ENCODE measurements at regions not wholly inside any gene's neighbourhood (a gene's known extent, or its start where the extent isn't known, plus 50 kb on each side); places are given as distances from the start of the nearest gene placed in this dataset.

GRCh38 chr13:62839338-62839737 lies 1423.7 kb upstream of the PCDH20 start:
- H3K4me1 Mint-ChIP-seq = no peaks in the 10 kb centered on the region
- H3K4me1 ChIP-seq (ENCODE audit: insufficient read depth, low read length) = no peaks in the 10 kb centered on the region
- no peaks in the 10 kb centered on the region for H3K23me2 ChIP-seq (ENCODE audit: insufficient read length, low read depth, low read length, poor library complexity, severe bottlenecking)
- H2AFZ ChIP-seq (ENCODE audit: low read length) = no peak overlapping the region
- no peak overlapping the region for H2BK20ac ChIP-seq (ENCODE audit: low read depth, low read length, poor library complexity, severe bottlenecking)
- no peak overlapping the region for H2BK15ac ChIP-seq (ENCODE audit: low read depth, low read length)
- no peak overlapping the region for H3K9ac ChIP-seq (ENCODE audit: extremely low read depth, insufficient read length, low read length)
- H4K8ac ChIP-seq (replicated peaks; ENCODE audit: insufficient read length, low read depth, low read length) = no peak overlapping the region
- H3K4me2 ChIP-seq (ENCODE audit: insufficient read depth, insufficient read length, low read length) = no peak overlapping the region
- H3K56ac ChIP-seq (ENCODE audit: insufficient read length, low read depth, low read length) = no peak overlapping the region
- no peaks in the 10 kb centered on the region for H3K79me1 ChIP-seq (ENCODE audit: insufficient read depth, low read depth, low read length, poor library complexity, severe bottlenecking)
- H3K27me3 ChIP-seq (ENCODE audit: insufficient read depth, low read length) = no peaks in the 10 kb centered on the region
- no peak overlapping the region for H3K27ac ChIP-seq (ENCODE audit: insufficient read length, low read depth, low read length)
- no peaks in the 10 kb centered on the region for H3K27me3 Mint-ChIP-seq (ENCODE audit: low read depth)
- no peak overlapping the region for H3K14ac ChIP-seq (ENCODE audit: insufficient read depth, low read length)
- no peak overlapping the region for H3K27ac Mint-ChIP-seq
- H3K36me3 Mint-ChIP-seq (ENCODE audit: insufficient read depth in 1 of 3, low read depth in 3 of 3) = no peaks in the 10 kb centered on the region
- no CpG with 5 or more reads among the region's 1 CpG for WGBS (ENCODE audit: extremely low coverage, insufficient read length, low lambda C conversion rate)
- no peak for TF ChIP-seq CTCF (conservative IDR thresholded peaks at IDR 0.05)
- no peaks in the 10 kb centered on the region for H3K9me3 Mint-ChIP-seq
- no peak overlapping the region for H4K91ac ChIP-seq (ENCODE audit: insufficient read length, low read depth, low read length)
- no peak overlapping the region for H4K5ac ChIP-seq (ENCODE audit: insufficient read length, low read depth, low read length)
- H3K4me3 Mint-ChIP-seq = no peak overlapping the region
- no peak overlapping the region for H2BK12ac ChIP-seq (ENCODE audit: insufficient read length, low read depth, low read length)
- H3K23ac ChIP-seq (ENCODE audit: insufficient read length, low read depth, low read length) = no peak overlapping the region
- no peak for DNase-seq
- H2BK120ac ChIP-seq (ENCODE audit: low read depth, low read length, poor library complexity, severe bottlenecking) = no peak overlapping the region
- no peaks in the 10 kb centered on the region for H3K9me3 ChIP-seq (ENCODE audit: control insufficient read depth, low read depth, low read length)
- H3T11ph ChIP-seq (ENCODE audit: low read length) = no peak overlapping the region
- H2AK5ac ChIP-seq (ENCODE audit: insufficient read length, low read length) = no peak overlapping the region
- no peaks in the 10 kb centered on the region for H4K20me1 ChIP-seq (ENCODE audit: control insufficient read depth, insufficient read depth, insufficient read length)
- no peaks in the 10 kb centered on the region for H3K79me2 ChIP-seq (ENCODE audit: insufficient read depth, low read length)
- no peak overlapping the region for H2BK5ac ChIP-seq (ENCODE audit: insufficient read length, low read length)
- no peak overlapping the region for H3K4ac ChIP-seq (ENCODE audit: low read depth, low read length)
- no peak overlapping the region for H3K18ac ChIP-seq (ENCODE audit: insufficient read length, low read depth, low read length)
